Naive B cell (primary cell): ENCODE measurements at regions not wholly inside any gene's neighbourhood (a gene's known extent, or its start where the extent isn't known, plus 50 kb on each side); places are given as distances from the start of the nearest gene placed in this dataset.
A peak's percentile ranks its signal among the peaks of the same experiment; 100 is the strongest.

Experiments used
- ATAC-seq, 2 donors: fragments of 150-1000 bp; cut with Tn5 transposase; 2 replicates each; pipeline ENCODE4 v1.10.0; 2021; ENCODE audit warnings: low read depth in 2 of 2, mild to moderate bottlenecking in 2 of 2, moderate library complexity in 2 of 2
- DNase-seq: peaks from one replicate; pipeline ENCODE4 v3.0.0; 2022
- H3K27ac Mint-ChIP-seq, 6 donors: one replicate each; pipeline ENCODE4 v1.8.0; 2020 to 2022; ENCODE audit warnings: mild to moderate bottlenecking in 6 of 6, mixed read lengths in 6 of 6, moderate library complexity in 5 of 6, inconsistent platforms in 2 of 6
- H3K27me3 Mint-ChIP-seq, 3 donors: one replicate each; pipeline ENCODE4 v1.8.0; 2021 to 2022; ENCODE audit warnings: mixed read lengths in 3 of 3, mild to moderate bottlenecking in 1 of 3
- H3K36me3 Mint-ChIP-seq, 2 donors: one replicate each; pipeline ENCODE4 v1.8.0; 2020 to 2022; ENCODE audit warnings: mixed read lengths in 2 of 2, inconsistent platforms in 1 of 2, mild to moderate bottlenecking in 1 of 2
- H3K4me1 Mint-ChIP-seq, 3 donors: one replicate each; pipeline ENCODE4 v1.8.0; 2020 to 2022; ENCODE audit warnings: mixed read lengths in 3 of 3, inconsistent platforms in 1 of 3, mild to moderate bottlenecking in 1 of 3, moderate library complexity in 1 of 3
- H3K4me3 Mint-ChIP-seq, 8 donors: one replicate each; pipeline ENCODE4 v1.8.0; 2020 to 2022; ENCODE audit warnings: mild to moderate bottlenecking in 8 of 8, mixed read lengths in 8 of 8, moderate library complexity in 8 of 8, inconsistent platforms in 2 of 8
- H3K9me3 Mint-ChIP-seq, 7 donors: one replicate each; pipeline ENCODE4 v1.8.0; 2020 to 2022; ENCODE audit warnings: mixed read lengths in 7 of 7, mild to moderate bottlenecking in 5 of 7, inconsistent platforms in 2 of 7, moderate library complexity in 1 of 7

- no peaks in the 10 kb centered on the region for H3K27me3 Mint-ChIP-seq
- no peak overlapping the region for H3K4me3 Mint-ChIP-seq
- ATAC-seq = no peak
- no peak for DNase-seq
- H3K9me3 Mint-ChIP-seq = no peaks in the 10 kb centered on the region
- H3K36me3 Mint-ChIP-seq = no peaks in the 10 kb centered on the region
- no peaks in the 10 kb centered on the region for H3K4me1 Mint-ChIP-seq
- no peak overlapping the region for H3K27ac Mint-ChIP-seq
Measured at GRCh38 chr5:121009058-121009457, 545.0 kb downstream of the PRR16 start.

DNA sequence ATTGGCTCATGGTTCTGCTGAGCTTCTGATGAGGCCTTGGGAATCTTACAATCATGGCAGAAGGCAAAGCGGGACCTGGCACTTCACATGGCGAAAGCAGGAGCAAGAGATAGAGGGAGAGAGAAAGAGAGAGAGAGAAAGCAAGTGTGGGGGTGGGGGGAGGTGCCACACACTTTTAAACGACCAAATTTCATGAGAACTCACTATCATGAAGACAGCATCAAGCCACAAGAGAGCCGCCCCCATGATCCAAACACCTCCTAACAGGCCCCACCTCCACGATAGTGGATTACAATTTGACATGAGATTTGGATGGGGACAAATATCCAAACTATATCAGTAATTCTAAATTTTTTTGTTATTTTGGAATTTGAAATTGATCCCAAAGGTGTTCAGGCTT is 553.9 kb downstream of the PRR16 start:
- ATAC-seq (no peak), DNase-seq (no peak)
- Mint-ChIP-seq H3K9me3 (peaks cover 0 to 3% (median 1%) of the 10 kb centered on the region in 7 donors), H3K4me1 (no peaks in the 10 kb centered on the region), H3K27ac (no peak overlapping the region), H3K36me3 (no peaks in the 10 kb centered on the region), H3K4me3 (no peak overlapping the region), H3K27me3 (no peaks in the 10 kb centered on the region)

- Mint-ChIP-seq H3K36me3 (no peaks in the 10 kb centered on the region), H3K4me3 (no peak overlapping the region), H3K4me1 (no peaks in the 10 kb centered on the region), H3K27ac (no peak overlapping the region), H3K27me3 (no peaks in the 10 kb centered on the region), H3K9me3 (peaks cover 0 to 5% (median 2%) of the 10 kb centered on the region in 7 donors)
- ATAC-seq (no peak), DNase-seq (no peak)
Measured at GRCh38 chr5:121019106-121019505, 555.0 kb downstream of the PRR16 start.

GRCh38 chr5:121019734-121020133 is 555.6 kb downstream of the PRR16 start:
- H3K36me3 Mint-ChIP-seq = no peaks in the 10 kb centered on the region
- no peak overlapping the region for H3K4me3 Mint-ChIP-seq
- DNase-seq = no peak
- H3K27me3 Mint-ChIP-seq = no peaks in the 10 kb centered on the region
- H3K27ac Mint-ChIP-seq = no peak overlapping the region
- no peak for ATAC-seq
- H3K4me1 Mint-ChIP-seq = no peaks in the 10 kb centered on the region
- peaks cover 0 to 5% (median 2%) of the 10 kb centered on the region in 7 donors for H3K9me3 Mint-ChIP-seq

DNA sequence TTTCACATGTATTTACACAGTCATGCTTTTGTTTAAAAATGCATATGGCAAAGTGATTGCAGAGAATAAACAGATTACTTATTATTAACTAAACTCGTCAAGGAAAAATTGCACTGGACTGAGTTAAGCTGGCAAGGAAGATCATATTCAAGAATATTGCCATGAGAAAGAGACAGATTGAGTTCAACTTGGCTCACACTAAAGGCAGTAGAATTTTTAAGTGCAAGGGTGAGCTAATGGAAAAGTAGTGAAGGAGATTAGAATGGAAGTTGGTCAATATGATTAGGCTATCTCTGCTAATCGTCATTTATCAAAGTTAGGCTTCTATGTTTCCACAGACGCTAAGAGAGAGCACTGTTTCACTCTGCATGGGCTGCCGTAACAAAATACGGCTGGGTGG is 557.6 kb downstream of the PRR16 start:
- H3K36me3 Mint-ChIP-seq = no peaks in the 10 kb centered on the region
- no peak for ATAC-seq
- H3K27me3 Mint-ChIP-seq = no peaks in the 10 kb centered on the region
- H3K4me1 Mint-ChIP-seq = no peaks in the 10 kb centered on the region
- peaks cover 0 to 5% (median 1%) of the 10 kb centered on the region in 7 donors for H3K9me3 Mint-ChIP-seq
- DNase-seq = no peak
- no peak overlapping the region for H3K4me3 Mint-ChIP-seq
- H3K27ac Mint-ChIP-seq = no peak overlapping the region

GRCh38 chr5:121024416-121025311 is 560.6 kb downstream of the PRR16 start:
- no peak overlapping the region for H3K4me3 Mint-ChIP-seq
- peaks cover 0 to 5% (median 0%) of the 10 kb centered on the region in 7 donors for H3K9me3 Mint-ChIP-seq
- H3K36me3 Mint-ChIP-seq = no peaks in the 10 kb centered on the region
- DNase-seq (no peak), ATAC-seq (no peak)
- H3K27me3 Mint-ChIP-seq = no peaks in the 10 kb centered on the region
- no peak overlapping the region for H3K27ac Mint-ChIP-seq
- no peaks in the 10 kb centered on the region for H3K4me1 Mint-ChIP-seq

GRCh38 chr5:121025671-121026070 is 561.6 kb downstream of the PRR16 start:
- Mint-ChIP-seq H3K4me1 (no peaks in the 10 kb centered on the region), H3K27me3 (no peaks in the 10 kb centered on the region), H3K9me3 (peaks cover 0 to 5% (median 0%) of the 10 kb centered on the region in 7 donors), H3K4me3 (no peak overlapping the region), H3K36me3 (no peaks in the 10 kb centered on the region), H3K27ac (no peak overlapping the region)
- DNase-seq (no peak), ATAC-seq (no peak)

DNA sequence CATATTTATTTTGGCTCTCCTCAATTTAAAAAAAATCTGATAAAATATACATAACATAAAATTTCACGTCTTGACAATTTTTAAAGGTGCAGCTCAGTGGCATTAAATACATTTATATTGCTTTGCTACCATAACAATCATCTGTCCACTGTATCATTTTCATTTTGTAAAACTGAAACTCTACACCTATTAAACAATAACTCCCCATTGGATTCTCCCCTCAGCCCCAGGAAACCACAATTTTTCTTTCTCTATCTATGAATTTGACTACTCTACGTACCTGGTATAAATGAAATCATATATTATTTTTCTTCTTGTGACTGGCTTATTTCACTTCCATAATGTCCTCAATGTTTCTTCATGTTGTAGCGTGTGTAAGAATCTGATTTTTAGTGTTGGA is 563.5 kb downstream of the PRR16 start:
- ATAC-seq = no peak
- no peaks in the 10 kb centered on the region for H3K27me3 Mint-ChIP-seq
- H3K9me3 Mint-ChIP-seq = peaks cover 0 to 5% (median 0%) of the 10 kb centered on the region in 7 donors
- DNase-seq = no peak
- no peak overlapping the region for H3K4me3 Mint-ChIP-seq
- H3K4me1 Mint-ChIP-seq = no peaks in the 10 kb centered on the region
- no peaks in the 10 kb centered on the region for H3K36me3 Mint-ChIP-seq
- peak overlapping the region in 1 of 6 donors; percentile 5 for H3K27ac Mint-ChIP-seq

GRCh38 chr5:121029536-121030245 is 565.6 kb downstream of the PRR16 start:
- no peak overlapping the region for H3K27ac Mint-ChIP-seq
- peaks cover 0 to under 1% (median 0%) of the 10 kb centered on the region in 7 donors for H3K9me3 Mint-ChIP-seq
- H3K4me3 Mint-ChIP-seq = no peak overlapping the region
- DNase-seq (no peak), ATAC-seq (no peak)
- H3K36me3 Mint-ChIP-seq = no peaks in the 10 kb centered on the region
- no peaks in the 10 kb centered on the region for H3K27me3 Mint-ChIP-seq
- H3K4me1 Mint-ChIP-seq = no peaks in the 10 kb centered on the region

GRCh38 chr5:121031491-121031890 is 567.4 kb downstream of the PRR16 start:
- H3K4me3 Mint-ChIP-seq = no peak overlapping the region
- no peak overlapping the region for H3K27ac Mint-ChIP-seq
- no peaks in the 10 kb centered on the region for H3K36me3 Mint-ChIP-seq
- H3K4me1 Mint-ChIP-seq = no peaks in the 10 kb centered on the region
- ATAC-seq (no peak), DNase-seq (no peak)
- peaks cover 0 to 1% (median 0%) of the 10 kb centered on the region in 7 donors for H3K9me3 Mint-ChIP-seq
- H3K27me3 Mint-ChIP-seq = no peaks in the 10 kb centered on the region

DNA sequence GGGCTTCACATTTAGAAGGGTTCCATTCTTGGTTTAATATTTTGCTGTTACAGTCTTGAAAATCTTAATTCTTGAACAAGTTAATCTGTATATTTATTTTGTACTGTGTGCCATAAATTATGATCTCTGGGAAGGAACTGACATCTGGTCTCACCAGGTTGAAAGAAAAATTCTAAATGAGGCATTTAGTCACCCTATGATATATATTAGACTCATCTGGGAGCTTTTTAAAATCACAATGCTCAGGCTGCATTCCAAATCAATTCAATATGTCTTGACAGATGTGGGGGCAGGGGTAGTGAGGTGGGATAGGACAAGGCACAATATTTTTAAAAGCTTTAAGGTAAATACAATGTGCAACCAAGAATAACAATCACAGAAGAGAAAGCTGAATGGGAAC is 569.2 kb downstream of the PRR16 start:
- Mint-ChIP-seq H3K36me3 (no peaks in the 10 kb centered on the region), H3K27ac (no peak overlapping the region), H3K4me1 (no peaks in the 10 kb centered on the region), H3K27me3 (no peaks in the 10 kb centered on the region), H3K9me3 (peaks cover 0 to 3% (median 0%) of the 10 kb centered on the region in 7 donors), H3K4me3 (no peak overlapping the region)
- no peak for DNase-seq
- no peak for ATAC-seq

DNA sequence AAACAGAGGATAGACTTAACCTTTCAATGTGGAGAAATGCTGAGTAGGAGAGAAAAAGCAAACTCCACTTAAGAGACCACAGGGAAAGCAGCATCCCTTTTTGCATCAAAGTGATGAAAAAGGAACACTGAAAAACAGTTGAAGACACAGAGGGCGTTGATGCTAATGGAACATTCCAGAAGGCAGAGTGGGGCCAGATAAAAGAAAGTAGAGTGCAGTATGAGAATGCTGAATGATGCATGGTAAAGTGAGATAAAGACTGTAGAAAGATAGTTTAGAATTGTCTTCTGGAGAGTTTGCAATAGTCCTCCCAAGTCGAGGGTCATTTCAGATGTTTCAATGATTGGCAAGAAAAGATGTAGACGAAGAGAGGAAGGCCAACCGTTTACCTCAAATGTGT is 574.3 kb downstream of the PRR16 start:
- ATAC-seq = no peak
- no peaks in the 10 kb centered on the region for H3K4me1 Mint-ChIP-seq
- no peak for DNase-seq
- H3K4me3 Mint-ChIP-seq = no peak overlapping the region
- H3K27me3 Mint-ChIP-seq = no peaks in the 10 kb centered on the region
- no peaks in the 10 kb centered on the region for H3K36me3 Mint-ChIP-seq
- H3K9me3 Mint-ChIP-seq = peaks cover 0 to 6% (median 2%) of the 10 kb centered on the region in 7 donors
- no peak overlapping the region for H3K27ac Mint-ChIP-seq

DNA sequence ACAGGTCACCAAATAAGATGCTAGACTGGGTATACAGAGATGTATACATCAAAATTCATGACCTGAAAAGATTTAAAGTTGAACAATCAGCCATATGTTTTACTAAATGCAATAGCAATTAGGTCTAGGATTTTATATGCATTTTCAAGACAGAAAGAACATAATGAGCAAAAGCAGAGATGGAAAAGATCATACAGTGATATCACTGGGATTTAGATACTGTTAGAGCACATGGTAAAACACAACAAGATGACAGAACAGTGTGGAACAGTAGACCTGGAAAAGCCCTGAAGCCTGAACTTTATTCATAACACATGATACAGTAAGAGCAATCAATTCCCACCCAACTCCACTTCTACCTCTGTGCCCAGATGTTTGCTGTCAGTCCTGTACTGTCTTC is 585.9 kb downstream of the PRR16 start:
- peaks cover 0 to 4% (median 1%) of the 10 kb centered on the region in 7 donors for H3K9me3 Mint-ChIP-seq
- no peak overlapping the region for H3K4me3 Mint-ChIP-seq
- ATAC-seq (no peak), DNase-seq (no peak)
- H3K4me1 Mint-ChIP-seq = no peaks in the 10 kb centered on the region
- no peaks in the 10 kb centered on the region for H3K36me3 Mint-ChIP-seq
- H3K27ac Mint-ChIP-seq = no peak overlapping the region
- no peaks in the 10 kb centered on the region for H3K27me3 Mint-ChIP-seq
